OCI-LY7 (cell line): ENCODE measurements at regions not wholly inside any gene's neighbourhood (a gene's known extent, or its start where the extent isn't known, plus 50 kb on each side); places are given as distances from the start of the nearest gene placed in this dataset.

Experiments used
- BruUV-seq: library from RNA; stranded (reverse); fragments of 400-500 nt; replicated peaks from 2 replicates; lab custom pipeline; 2021; lab: Mats Ljungman, UMichigan
- CTCF ChIA-PET: fragments of 300-600 bp; sonication (Branson Sonifier 250); formaldehyde crosslinking; loops from one replicate; lab custom pipeline; 2022; ENCODE audit warnings: antibody characterized with exemption; ENCODE audit not compliant: unreplicated experiment; lab: Charles Lee
- POLR2A ChIA-PET: fragments of 300-600 bp; sonication (Branson Sonifier 250); formaldehyde crosslinking; loops from one replicate; lab custom pipeline; 2022; ENCODE audit warnings: antibody characterized with exemption; lab: Charles Lee
- DNase-seq: peaks from one replicate; pipeline ENCODE4 v3.0.0-alpha.2; 2015; ENCODE audit warnings: low spot score
- H2AFZ ChIP-seq: fragments of 200-600 bp; sonication (generic), shearing (Covaris generic); 2 replicates; pipeline ENCODE4 v1.6.1; 2014; ENCODE audit warnings: mild to moderate bottlenecking, antibody characterized with exemption, low read length, moderate library complexity
- H3K27ac ChIP-seq: fragments of 200-600 bp; sonication (generic); 2 replicates; pipeline ENCODE4 v1.5.1; 2014; ENCODE audit warnings: mixed run types, low read depth, mild to moderate bottlenecking, moderate library complexity, low read length, inconsistent platforms; ENCODE audit not compliant: poor library complexity, severe bottlenecking
- H3K36me3 ChIP-seq: fragments of 200-600 bp; sonication (generic); 2 replicates; pipeline ENCODE4 v1.6.1; 2014; ENCODE audit warnings: mild to moderate bottlenecking, antibody characterized with exemption, low read length, moderate library complexity, mixed read lengths; ENCODE audit not compliant: insufficient read depth
- H3K4me1 ChIP-seq: fragments of 200-600 bp; sonication (generic); 2 replicates; pipeline ENCODE4 v1.5.1; 2014; ENCODE audit warnings: mild to moderate bottlenecking, low read length; ENCODE audit not compliant: insufficient read depth, poor library complexity, severe bottlenecking
- H3K4me2 ChIP-seq: fragments of 200-600 bp; sonication (generic); 2 replicates; pipeline ENCODE4 v1.6.1; 2014; ENCODE audit warnings: mild to moderate bottlenecking, low read length
- H3K4me3 ChIP-seq: fragments of 200-600 bp; sonication (generic); 2 replicates; pipeline ENCODE4 v1.5.1; 2014; ENCODE audit warnings: mild to moderate bottlenecking, low read depth, low read length; ENCODE audit not compliant: poor library complexity, severe bottlenecking
- H3K79me2 ChIP-seq: fragments of 200-600 bp; sonication (generic); 2 replicates; pipeline ENCODE4 v1.6.1; 2016; ENCODE audit warnings: low read depth, mild to moderate bottlenecking, low read length, moderate library complexity, mixed read lengths; ENCODE audit not compliant: insufficient read depth
- H3K9me2 ChIP-seq: fragments of 200-600 bp; sonication (generic); 2 replicates; pipeline ENCODE4 v1.6.1; 2016; ENCODE audit warnings: mild to moderate bottlenecking, low read length, mixed read lengths; ENCODE audit not compliant: insufficient read depth
- H3K9me3 ChIP-seq: fragments of 200-600 bp; sonication (generic); 2 replicates; pipeline ENCODE4 v1.6.1; 2014; ENCODE audit warnings: mild to moderate bottlenecking, mixed run types, low read length, mixed read lengths
- H4K20me1 ChIP-seq: fragments of 200-600 bp; sonication (generic); 2 replicates; pipeline ENCODE4 v1.6.1; 2014; ENCODE audit warnings: mild to moderate bottlenecking, antibody characterized with exemption, low read length, moderate library complexity, mixed read lengths; ENCODE audit not compliant: insufficient read depth
- CTCF ChIP-seq: fragments of 200-600 bp; sonication (generic); conservative IDR thresholded peaks from 2 replicates; pipeline ENCODE4 v1.5.1; 2014; ENCODE audit warnings: mild to moderate bottlenecking, antibody characterized with exemption, low read length, moderate library complexity, mixed read lengths
- EZH2phosphoT487 ChIP-seq: fragments of 200-600 bp; sonication (generic); IDR thresholded peaks from 2 replicates; pipeline ENCODE4 v1.6.1; 2018; ENCODE audit warnings: low read depth, borderline replicate concordance, mild to moderate bottlenecking, mixed run types, antibody characterized with exemption, low read length, moderate library complexity, mixed read lengths
- intact Hi-C: fragments of 100-400 bp; cut with micrococcal nuclease; formaldehyde crosslinking; loops from one replicate; pipeline ENCODE4 v1.10.0; 2022; ENCODE audit not compliant: unreplicated experiment

GRCh38 chr2:9077691-9078090 is 74.2 kb upstream of the MBOAT2 start:
- H4K20me1 ChIP-seq = no peaks in the 10 kb centered on the region
- H3K4me3 ChIP-seq = no peak overlapping the region
- H3K36me3 ChIP-seq = no peaks in the 10 kb centered on the region
- H2AFZ ChIP-seq = no peak overlapping the region
- no peaks in the 10 kb centered on the region for H3K9me2 ChIP-seq
- CTCF ChIA-PET = no interaction called here
- H3K4me2 ChIP-seq = no peak overlapping the region
- no TSS peak for BruUV-seq
- no peaks in the 10 kb centered on the region for H3K9me3 ChIP-seq
- TF ChIP-seq EZH2phosphoT487 = no peak
- no peak for TF ChIP-seq CTCF
- DNase-seq = no peak
- no peaks in the 10 kb centered on the region for H3K4me1 ChIP-seq
- no peak overlapping the region for H3K27ac ChIP-seq
- intact Hi-C loops = no loop called here
- no peaks in the 10 kb centered on the region for H3K79me2 ChIP-seq
- POLR2A ChIA-PET = no interaction called here

- ChIA-PET POLR2A (no interaction called here), CTCF (no interaction called here)
- Histone ChIP-seq H2AFZ (no peak overlapping the region), H3K4me3 (no peak overlapping the region), H3K4me2 (no peak overlapping the region), H4K20me1 (no peaks in the 10 kb centered on the region), H3K9me3 (no peaks in the 10 kb centered on the region), H3K79me2 (no peaks in the 10 kb centered on the region), H3K36me3 (no peaks in the 10 kb centered on the region), H3K4me1 (no peaks in the 10 kb centered on the region), H3K9me2 (no peaks in the 10 kb centered on the region), H3K27ac (no peak overlapping the region)
- intact Hi-C loops = no loop called here
- no peak for TF ChIP-seq CTCF
- TF ChIP-seq EZH2phosphoT487 = no peak
- BruUV-seq = no TSS peak
- DNase-seq = no peak
These were observed 73.3 kb upstream of the MBOAT2 start for GRCh38 chr2:9076755-9077154.

- POLR2A ChIA-PET = no interaction called here
- Histone ChIP-seq H4K20me1 (no peaks in the 10 kb centered on the region), H3K9me2 (no peaks in the 10 kb centered on the region), H3K36me3 (no peaks in the 10 kb centered on the region), H3K4me2 (no peak overlapping the region), H2AFZ (no peak overlapping the region), H3K79me2 (no peaks in the 10 kb centered on the region), H3K4me3 (no peak overlapping the region), H3K4me1 (no peaks in the 10 kb centered on the region), H3K27ac (no peak overlapping the region), H3K9me3 (no peaks in the 10 kb centered on the region)
- no peak for DNase-seq
- CTCF ChIA-PET = no interaction called here
- TF ChIP-seq CTCF = no peak
- TF ChIP-seq EZH2phosphoT487 = no peak
- BruUV-seq = no TSS peak
- intact Hi-C loops = no loop called here
These were observed 72.7 kb upstream of the MBOAT2 start for GRCh38 chr2:9076210-9076609.
